Progenitor cell of endocrine pancreas (in vitro differentiated cells): ENCODE measurements at regions not wholly inside any gene's neighbourhood (a gene's known extent, or its start where the extent isn't known, plus 50 kb on each side); places are given as distances from the start of the nearest gene placed in this dataset.

Experiments used
- DNase-seq: peaks from one replicate; pipeline ENCODE4 v3.0.0; 2021; ENCODE audit warnings: low spot score; ENCODE audit not compliant: unreplicated experiment
- H3K27ac Mint-ChIP-seq: 2 replicates; pipeline ENCODE4 v1.8.0; 2021; ENCODE audit warnings: mild to moderate bottlenecking, moderate library complexity, mixed read lengths
- H3K27me3 Mint-ChIP-seq: 2 replicates; pipeline ENCODE4 v1.8.0; 2021; ENCODE audit warnings: mixed read lengths
- H3K36me3 Mint-ChIP-seq: 2 replicates; pipeline ENCODE4 v1.8.0; 2022; ENCODE audit warnings: mixed read lengths; ENCODE audit not compliant: insufficient read depth
- H3K4me1 Mint-ChIP-seq: 2 replicates; pipeline ENCODE4 v1.8.0; 2021; ENCODE audit warnings: low read depth, mixed read lengths
- H3K4me3 Mint-ChIP-seq: 2 replicates; pipeline ENCODE4 v1.8.0; 2021; ENCODE audit warnings: low read depth, mild to moderate bottlenecking, moderate library complexity, mixed read lengths
- H3K9me3 Mint-ChIP-seq: 2 replicates; pipeline ENCODE4 v1.8.0; 2021; ENCODE audit warnings: low read depth, mixed read lengths
- TF ChIP-seq, protein P1 (sequence below): fragments of 200-600 bp; sonication (generic); IDR thresholded peaks from one replicate; pipeline ENCODE4 v1.5.0; 2021; ENCODE audit warnings: antibody characterized with exemption, mild to moderate bottlenecking; ENCODE audit not compliant: unreplicated experiment

DNA sequence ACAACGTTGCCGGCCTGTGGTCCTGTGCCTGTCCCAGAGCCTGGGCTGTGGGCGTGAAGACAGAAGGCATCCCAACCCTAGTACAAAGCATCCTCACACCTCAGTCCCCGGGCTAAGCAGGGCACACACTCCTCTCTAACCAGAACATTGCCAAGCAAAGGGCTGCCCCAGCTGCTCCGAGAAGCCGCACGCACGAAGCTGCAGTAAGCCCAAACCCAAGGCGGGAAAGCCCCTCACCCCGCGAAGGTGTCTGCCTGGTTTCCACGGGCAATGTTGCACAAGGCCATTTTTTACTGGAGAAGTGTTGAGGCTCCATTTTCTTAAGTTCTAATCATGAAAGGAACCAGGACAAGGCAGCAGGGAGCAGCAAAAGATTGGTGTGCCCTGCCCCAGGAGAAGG, 519.0 kb downstream of the NPHP4 start:
- Mint-ChIP-seq H3K27me3 (peaks cover 27% of the 10 kb centered on the region), H3K4me3 (no peak overlapping the region), H3K4me1 (peaks cover 4% of the 10 kb centered on the region), H3K27ac (no peak overlapping the region), H3K36me3 (no peaks in the 10 kb centered on the region), H3K9me3 (no peaks in the 10 kb centered on the region)
- TF ChIP-seq, protein P1, sequence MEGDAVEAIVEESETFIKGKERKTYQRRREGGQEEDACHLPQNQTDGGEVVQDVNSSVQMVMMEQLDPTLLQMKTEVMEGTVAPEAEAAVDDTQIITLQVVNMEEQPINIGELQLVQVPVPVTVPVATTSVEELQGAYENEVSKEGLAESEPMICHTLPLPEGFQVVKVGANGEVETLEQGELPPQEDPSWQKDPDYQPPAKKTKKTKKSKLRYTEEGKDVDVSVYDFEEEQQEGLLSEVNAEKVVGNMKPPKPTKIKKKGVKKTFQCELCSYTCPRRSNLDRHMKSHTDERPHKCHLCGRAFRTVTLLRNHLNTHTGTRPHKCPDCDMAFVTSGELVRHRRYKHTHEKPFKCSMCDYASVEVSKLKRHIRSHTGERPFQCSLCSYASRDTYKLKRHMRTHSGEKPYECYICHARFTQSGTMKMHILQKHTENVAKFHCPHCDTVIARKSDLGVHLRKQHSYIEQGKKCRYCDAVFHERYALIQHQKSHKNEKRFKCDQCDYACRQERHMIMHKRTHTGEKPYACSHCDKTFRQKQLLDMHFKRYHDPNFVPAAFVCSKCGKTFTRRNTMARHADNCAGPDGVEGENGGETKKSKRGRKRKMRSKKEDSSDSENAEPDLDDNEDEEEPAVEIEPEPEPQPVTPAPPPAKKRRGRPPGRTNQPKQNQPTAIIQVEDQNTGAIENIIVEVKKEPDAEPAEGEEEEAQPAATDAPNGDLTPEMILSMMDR = no peak
- DNase-seq = no peak

DNA sequence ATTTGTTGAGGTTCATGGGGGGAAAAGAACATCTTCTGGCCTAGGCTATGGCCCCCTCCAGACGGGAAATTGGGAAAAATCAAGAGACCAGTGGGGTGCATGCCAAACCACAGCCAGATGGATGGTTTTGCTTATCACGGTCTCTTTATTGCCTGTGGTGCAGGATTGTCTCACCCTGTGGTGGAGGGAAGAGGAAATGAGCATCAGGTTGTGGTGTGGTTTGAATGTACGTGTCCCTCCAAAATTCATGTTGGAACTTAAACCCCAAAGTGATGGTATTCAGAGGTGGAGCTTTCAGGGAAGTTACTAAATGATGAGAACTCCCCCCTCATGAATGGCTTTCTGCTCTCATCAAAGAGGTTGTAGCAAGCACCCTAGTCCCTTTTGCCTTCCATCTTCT, 525.7 kb downstream of the NPHP4 start:
- TF ChIP-seq, protein P1 = no peak
- peaks cover 19% of the 10 kb centered on the region for H3K27me3 Mint-ChIP-seq
- H3K9me3 Mint-ChIP-seq = no peaks in the 10 kb centered on the region
- DNase-seq = no peak
- H3K4me1 Mint-ChIP-seq = no peaks in the 10 kb centered on the region
- no peaks in the 10 kb centered on the region for H3K36me3 Mint-ChIP-seq
- no peak overlapping the region for H3K4me3 Mint-ChIP-seq
- no peak overlapping the region for H3K27ac Mint-ChIP-seq

DNA sequence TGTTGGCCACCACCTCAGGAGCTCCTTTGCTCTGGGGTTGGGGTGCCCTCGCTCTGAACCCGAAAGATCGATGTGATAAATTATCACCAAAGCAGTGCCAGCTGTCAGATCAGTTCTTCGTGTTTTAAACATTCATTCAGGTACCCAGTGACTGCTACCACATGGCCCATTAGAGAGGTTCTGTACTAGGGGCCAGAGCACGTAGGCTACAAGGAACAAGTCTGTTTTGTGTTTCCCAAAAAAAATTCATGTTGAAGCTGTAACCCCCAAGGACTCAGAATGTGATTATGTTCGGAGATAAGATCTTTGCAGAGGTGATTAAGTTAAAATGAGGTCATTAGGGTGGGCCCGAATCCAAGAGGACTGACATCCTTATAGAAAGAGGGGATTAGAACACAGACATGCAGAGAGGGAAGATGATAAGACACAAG, 526.9 kb downstream of the NPHP4 start:
- Mint-ChIP-seq H3K36me3 (no peaks in the 10 kb centered on the region), H3K9me3 (peaks cover 3% of the 10 kb centered on the region), H3K27ac (no peak overlapping the region), H3K4me3 (no peak overlapping the region), H3K4me1 (peaks cover under 1% of the 10 kb centered on the region), H3K27me3 (peaks cover 19% of the 10 kb centered on the region)
- TF ChIP-seq, protein P1 = no peak
- no peak for DNase-seq

DNA sequence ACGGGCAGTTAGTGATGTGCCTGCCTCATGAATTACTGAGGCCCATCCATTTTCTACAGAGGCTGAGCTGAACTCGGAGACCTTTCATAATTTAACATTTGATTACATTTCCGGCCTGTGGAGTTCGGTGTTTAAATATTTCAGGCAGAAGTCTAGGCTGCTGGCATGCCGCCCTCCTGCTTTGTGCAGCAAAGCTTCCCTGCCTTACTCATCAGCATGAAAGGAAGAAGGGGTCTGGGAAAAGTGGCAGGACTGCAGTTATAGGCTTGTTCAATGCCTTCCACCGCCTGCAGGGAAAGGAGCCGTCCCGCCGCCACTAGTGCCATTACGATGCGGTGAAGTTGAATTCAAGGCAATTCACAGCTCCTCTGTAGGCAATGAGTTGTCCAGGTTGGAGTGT, 527.9 kb downstream of the NPHP4 start:
- Mint-ChIP-seq H3K27ac (no peak overlapping the region), H3K4me3 (no peak overlapping the region), H3K27me3 (peaks cover 18% of the 10 kb centered on the region), H3K36me3 (no peaks in the 10 kb centered on the region), H3K9me3 (peaks cover 3% of the 10 kb centered on the region), H3K4me1 (peaks cover 9% of the 10 kb centered on the region)
- DNase-seq = no peak
- TF ChIP-seq, protein P1 = no peak

DNA sequence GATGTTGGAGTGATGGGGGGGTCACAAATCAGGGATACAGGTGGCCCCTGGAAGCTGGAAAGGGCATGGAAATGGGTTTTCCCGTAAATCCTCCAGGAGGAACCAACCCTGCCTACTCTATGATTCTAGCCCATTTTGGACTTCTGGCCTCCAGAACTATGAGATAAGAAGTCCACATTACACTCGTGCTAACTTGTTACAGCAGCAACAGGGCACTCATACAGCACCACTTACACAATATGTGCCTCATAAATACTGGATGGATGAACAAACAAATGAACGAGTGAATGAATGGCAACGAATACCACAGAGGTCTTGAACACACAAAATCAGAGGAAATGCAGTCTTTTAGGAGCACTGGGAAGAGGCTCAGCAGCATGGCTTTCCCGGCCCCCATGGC, 531.3 kb downstream of the NPHP4 start:
- Mint-ChIP-seq H3K4me3 (no peak overlapping the region), H3K27me3 (peaks cover 24% of the 10 kb centered on the region), H3K27ac (no peak overlapping the region), H3K4me1 (peaks cover 9% of the 10 kb centered on the region), H3K36me3 (no peaks in the 10 kb centered on the region), H3K9me3 (peaks cover 3% of the 10 kb centered on the region)
- TF ChIP-seq, protein P1 = no peak
- no peak for DNase-seq
